IPS DF 4.7 (cell line): ENCODE measurements at regions not wholly inside any gene's neighbourhood (a gene's known extent, or its start where the extent isn't known, plus 50 kb on each side); places are given as distances from the start of the nearest gene placed in this dataset.

Experiments
- DNase-seq: peaks from one replicate; pipeline ENCODE4 v3.0.0-alpha.2; 2013; ENCODE audit warnings: low spot score; ENCODE audit errors: extremely low read depth

GRCh38 chr3:5540532-5540931 lies 353.0 kb downstream of the EDEM1 start:
- DNase-seq, result no peak

GRCh38 chr3:5542472-5542871 lies 355.0 kb downstream of the EDEM1 start:
- no peak for DNase-seq

GRCh38 chr3:5543047-5543446 lies 355.5 kb downstream of the EDEM1 start:
- DNase-seq, result no peak

DNA sequence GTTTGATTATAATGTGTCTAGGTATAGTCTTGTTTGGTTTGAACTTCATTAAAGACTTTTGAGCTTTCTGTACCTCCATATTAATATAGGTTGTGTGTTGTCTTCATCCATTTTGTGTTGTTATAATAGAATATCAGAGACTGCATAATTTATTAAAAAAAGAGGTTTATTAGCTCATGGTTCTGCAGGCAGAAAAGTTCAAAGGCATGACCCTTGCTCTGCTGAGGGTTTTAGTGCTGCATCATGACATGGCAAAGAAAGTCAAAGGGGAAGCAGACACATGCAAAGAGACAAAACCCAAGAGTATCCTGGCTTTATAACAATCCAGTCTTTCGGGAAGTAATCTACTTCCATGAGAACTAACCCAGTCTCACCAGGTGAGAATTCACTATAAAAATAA lies 358.2 kb downstream of the EDEM1 start:
- DNase-seq, result no peak

GRCh38 chr3:5553203-5553602 lies 365.7 kb downstream of the EDEM1 start:
- DNase-seq, result no peak

- no peak for DNase-seq
Observed at GRCh38 chr3:5554245-5554747, 366.8 kb downstream of the EDEM1 start.

DNA sequence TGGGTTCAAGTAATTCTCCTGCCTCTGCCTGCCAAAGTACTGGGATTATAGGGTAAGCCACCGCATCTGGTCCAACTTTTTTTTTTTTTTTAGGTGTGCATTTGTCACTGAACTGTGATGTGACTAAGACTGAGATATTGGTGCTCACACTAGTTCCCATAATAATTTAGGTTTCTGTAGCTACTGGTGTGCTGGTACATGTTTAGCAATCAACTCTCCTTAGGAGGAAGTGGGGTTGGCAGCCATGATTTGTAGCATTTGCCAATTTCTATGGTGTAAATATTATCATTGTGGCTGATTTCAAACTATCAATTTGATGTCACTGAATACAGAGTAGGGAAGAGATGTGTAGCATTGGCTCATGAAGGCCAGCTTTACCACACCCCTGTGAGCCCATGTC lies 372.7 kb downstream of the EDEM1 start:
- no peak for DNase-seq

- no peak for DNase-seq
Observed at GRCh38 chr3:5563537-5564277, 376.2 kb downstream of the EDEM1 start.

- DNase-seq, result no peak
Observed at GRCh38 chr3:5564278-5564666, 376.8 kb downstream of the EDEM1 start.

GRCh38 chr3:5565026-5565425 lies 377.5 kb downstream of the EDEM1 start:
- no peak for DNase-seq

DNA sequence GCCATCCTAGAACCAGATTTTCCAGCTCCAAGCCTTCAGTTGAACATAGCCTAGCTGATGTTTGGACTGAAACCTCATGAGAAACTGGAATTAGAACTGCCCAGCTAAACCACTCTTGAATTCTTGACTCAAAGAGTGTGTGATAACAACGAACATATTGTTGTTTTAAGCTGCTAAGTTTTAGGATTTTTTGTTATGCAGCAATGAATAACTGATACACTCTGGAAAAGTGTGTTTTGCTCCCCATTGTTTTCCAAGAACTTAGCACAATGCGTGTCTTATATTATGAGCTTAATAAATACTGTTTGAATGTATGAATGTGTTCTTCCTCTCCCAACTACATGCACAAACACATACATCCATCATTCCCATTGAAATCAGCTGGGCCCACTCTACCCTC lies 379.6 kb downstream of the EDEM1 start:
- no peak for DNase-seq

- no peak for DNase-seq
Observed at GRCh38 chr3:5568451-5568850, 380.9 kb downstream of the EDEM1 start.

DNA sequence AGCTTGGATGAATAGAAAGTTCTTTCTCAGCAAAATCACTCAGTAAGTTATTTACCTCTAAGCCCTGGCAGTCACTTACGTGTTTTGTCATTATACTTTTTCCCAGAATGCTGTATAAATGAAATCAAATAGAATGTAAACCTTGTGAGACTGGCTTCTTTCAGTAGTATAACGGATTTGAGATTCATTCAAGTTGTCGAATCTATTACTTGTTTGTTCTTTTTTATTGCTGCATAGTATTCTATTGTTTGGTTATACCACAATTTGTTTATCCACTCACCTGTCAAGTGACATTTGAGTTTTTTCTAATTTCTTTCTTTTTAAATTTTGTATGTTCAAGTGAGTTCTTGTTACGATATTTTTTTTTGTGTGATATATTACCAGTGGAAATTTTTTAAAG lies 381.6 kb downstream of the EDEM1 start:
- DNase-seq, result no peak

DNA sequence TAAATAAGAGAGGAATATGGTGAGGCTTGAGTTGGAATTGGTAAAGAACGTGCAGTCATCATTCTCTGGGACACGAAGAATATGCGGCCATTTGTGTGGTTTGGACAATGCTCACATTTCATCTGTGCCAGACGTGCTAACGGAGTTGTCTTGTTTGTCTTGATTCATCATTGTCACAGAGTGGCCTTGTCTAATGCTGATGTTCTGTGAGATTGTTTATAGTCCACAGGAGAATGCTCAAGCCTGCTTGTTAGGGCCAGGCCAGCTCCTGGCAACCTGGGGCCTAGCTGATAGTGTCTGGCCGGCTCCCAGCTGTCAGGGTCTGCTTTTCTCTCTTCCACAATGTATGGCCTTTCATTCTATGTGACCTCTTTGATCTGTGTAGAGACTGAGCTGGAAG lies 384.7 kb downstream of the EDEM1 start:
- DNase-seq, result no peak

- no peak for DNase-seq
Observed at GRCh38 chr3:5576277-5577011, 388.9 kb downstream of the EDEM1 start.

DNA sequence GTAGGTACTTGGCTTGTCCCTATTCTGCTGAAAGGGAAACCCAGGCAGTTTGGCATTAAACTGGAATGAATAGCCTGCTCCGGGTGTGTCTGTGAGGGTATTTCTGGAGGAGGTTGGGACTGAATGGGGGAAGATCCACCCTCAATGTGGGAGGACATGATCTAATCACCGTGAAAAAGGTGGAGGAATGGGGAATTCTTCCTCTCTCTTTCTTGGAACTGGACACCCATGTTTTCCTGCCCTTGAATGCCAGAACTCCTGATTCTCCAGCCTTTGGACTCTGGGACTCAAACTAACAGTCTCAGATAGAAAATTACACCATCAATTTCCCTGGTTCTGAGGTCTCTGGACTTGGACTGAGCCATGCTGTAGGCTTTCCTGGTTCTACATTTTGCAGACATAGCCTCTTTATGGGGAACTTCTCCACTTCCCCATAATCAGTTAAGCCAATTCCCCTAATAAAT lies 391.7 kb downstream of the EDEM1 start:
- no peak for DNase-seq

DNA sequence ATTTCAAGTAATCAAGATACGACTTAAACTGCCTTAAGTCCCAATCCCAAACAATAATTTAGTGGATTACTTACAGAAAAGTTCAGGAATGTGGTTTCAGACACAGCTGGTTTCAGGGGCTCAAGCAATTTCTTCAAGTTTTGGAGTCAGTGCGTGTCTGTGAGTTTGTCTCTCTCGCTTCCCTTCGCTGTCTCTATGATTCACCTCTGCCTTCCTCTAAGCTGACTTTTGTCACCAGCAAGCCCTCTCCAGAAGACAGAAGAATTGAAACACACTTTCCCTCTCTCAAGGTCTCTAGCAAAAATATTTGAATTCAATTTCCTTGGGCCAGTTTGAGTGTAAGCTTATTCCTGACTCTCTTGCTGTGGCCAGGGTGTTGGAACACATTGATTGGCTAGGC lies 392.4 kb downstream of the EDEM1 start:
- DNase-seq, result no peak

DNA sequence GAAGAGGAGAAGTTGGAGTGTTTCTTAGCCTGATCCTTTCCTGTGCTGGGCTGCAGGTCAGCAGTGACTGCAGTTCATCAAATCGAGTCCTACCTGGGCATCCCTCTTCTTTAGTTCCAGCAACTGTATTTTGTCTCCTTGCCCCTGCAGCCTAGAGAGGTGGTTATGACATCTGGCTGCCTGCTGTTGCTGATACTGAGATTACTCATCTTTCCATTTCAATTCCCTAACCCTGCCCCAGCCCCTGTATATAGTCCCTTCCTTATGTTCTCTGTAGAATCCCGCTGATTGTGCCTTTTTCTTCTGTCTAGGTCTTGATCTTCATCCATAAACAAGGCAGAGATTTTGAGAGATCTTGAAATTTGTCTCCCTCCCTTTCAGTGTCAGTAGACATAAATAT lies 393.3 kb downstream of the EDEM1 start:
- DNase-seq, result no peak

DNA sequence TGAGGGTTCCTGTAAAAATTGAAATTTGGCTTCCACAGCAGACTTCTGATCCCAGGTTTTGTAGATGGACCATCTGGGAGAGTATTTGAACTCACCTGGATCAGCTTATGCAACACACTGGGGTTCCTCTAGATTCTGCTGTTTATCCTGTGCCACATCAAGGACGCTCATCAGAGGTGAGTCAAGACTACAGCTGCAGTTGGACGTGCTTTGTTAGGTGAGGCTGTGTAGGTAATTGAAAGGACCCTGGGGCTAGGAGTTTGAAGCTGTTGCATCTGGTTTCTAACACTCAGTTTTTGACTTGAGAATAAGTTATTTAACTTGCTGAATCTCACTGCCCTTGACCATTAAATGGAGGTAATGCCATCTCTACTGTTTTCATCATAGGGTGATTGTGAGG lies 394.2 kb downstream of the EDEM1 start:
- DNase-seq, result no peak

DNA sequence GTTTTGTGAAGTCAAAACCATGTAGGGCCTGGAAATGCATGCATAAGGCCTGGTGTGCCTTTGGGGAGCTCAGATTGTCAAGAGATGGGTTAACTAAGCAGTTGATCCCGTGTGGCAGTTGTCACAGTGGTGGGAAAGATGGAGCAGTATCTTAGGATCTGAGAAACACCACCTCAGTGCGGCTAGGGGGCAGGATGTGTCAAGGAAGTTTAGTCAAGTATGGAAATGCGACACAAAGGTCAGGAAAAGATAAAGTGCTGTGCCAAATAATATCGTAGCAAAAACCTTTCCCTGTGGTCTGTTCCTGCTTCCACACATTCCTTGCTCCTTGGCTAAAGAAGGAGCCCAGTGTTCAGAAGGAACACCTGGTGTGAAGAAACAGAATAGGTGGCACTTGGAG lies 396.4 kb downstream of the EDEM1 start:
- no peak for DNase-seq

DNA sequence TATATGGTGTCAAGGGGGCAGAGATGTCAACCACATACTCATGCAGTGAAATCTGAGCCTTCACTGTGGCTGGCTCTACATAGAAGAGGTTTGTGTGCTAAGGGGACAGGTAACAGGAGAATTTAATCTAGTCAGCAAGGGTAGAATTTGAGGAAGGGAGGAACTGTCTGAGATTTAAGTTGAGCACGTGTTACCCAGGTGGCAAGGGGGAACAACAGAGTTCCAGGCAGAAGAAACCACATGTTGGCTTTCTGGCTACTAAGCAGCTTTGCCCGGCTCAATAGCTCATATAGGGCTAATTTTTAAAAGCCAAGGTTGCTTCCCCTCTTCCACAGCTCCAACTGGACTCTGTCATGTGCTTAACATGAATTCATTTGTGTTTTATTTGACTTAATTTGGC lies 397.6 kb downstream of the EDEM1 start:
- no peak for DNase-seq

GRCh38 chr3:5606884-5607472 lies 419.5 kb downstream of the EDEM1 start:
- no peak for DNase-seq
